Fibroblast of gingiva (primary cell): ENCODE measurements at regions not wholly inside any gene's neighbourhood (a gene's known extent, or its start where the extent isn't known, plus 50 kb on each side); places are given as distances from the start of the nearest gene placed in this dataset.
A peak's percentile ranks its signal among the peaks of the same experiment; 100 is the strongest.
"Not testable (repeated sequence)": the region's sequence is repeated elsewhere in the genome, so short reads cannot be mapped to it uniquely, and the experiment has no call there.

Experiments used
- DNase-seq: peaks from one replicate; pipeline ENCODE4 v3.0.0-alpha.2; 2011; ENCODE audit warnings: low read depth

DNA sequence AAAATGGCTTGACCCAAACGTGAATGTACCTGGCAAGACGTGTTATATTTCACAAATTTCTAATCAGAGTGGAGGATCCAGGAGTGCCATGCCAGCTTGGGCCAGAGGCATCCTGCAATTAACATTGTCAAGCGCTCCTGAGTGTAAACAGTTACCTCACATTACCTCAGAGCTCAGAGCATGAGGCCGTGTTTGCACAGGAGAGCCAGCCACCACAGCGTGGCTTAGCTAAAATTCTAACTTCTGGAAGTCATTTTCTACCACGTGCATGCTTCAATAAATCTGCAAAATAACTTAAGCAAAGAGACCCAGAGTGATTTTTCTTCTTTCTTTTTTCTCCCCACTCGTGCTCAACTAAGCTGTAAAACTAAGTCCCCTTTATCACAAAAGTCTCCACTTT, 769.0 kb downstream of the KCNJ2 start:
- DNase-seq = no peak

DNA sequence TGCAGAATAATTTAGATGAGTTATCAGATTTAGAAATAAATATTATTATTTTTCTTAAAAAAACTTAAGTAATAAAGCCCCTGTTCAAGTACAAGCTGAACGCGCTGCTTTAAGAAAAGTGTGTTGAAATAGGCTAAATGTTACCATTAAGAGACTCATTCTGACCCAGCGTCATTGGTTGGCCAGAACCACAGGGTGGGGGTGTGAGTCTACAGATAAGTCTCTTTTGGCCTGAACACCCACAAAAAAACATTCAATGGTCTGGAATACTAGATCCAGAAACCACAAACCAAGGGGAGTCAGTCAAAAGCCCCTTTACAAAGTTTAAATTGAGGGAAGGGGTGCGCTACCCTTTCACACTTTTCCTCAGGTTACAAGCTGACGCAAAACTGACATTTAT, 776.1 kb downstream of the KCNJ2 start:
- no peak for DNase-seq

DNA sequence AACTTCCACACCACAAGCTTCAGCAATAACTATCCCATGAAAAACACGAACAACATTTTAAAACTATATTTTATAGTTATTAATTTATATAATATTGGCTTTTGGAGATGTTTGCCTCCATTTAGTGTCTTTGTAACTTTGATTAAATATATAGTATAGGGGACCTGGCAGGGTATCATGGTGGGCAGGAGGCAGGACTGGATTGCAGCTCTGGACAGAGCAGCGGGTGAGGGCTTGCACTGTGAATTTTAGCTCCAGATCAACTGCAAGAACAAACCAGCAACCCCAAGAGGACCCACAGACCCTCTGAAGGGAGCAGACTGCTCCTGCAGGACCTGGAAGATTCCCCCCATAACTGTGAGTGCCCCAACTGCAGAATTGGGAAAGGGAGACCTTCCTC, 777.9 kb downstream of the KCNJ2 start:
- no peak for DNase-seq

DNA sequence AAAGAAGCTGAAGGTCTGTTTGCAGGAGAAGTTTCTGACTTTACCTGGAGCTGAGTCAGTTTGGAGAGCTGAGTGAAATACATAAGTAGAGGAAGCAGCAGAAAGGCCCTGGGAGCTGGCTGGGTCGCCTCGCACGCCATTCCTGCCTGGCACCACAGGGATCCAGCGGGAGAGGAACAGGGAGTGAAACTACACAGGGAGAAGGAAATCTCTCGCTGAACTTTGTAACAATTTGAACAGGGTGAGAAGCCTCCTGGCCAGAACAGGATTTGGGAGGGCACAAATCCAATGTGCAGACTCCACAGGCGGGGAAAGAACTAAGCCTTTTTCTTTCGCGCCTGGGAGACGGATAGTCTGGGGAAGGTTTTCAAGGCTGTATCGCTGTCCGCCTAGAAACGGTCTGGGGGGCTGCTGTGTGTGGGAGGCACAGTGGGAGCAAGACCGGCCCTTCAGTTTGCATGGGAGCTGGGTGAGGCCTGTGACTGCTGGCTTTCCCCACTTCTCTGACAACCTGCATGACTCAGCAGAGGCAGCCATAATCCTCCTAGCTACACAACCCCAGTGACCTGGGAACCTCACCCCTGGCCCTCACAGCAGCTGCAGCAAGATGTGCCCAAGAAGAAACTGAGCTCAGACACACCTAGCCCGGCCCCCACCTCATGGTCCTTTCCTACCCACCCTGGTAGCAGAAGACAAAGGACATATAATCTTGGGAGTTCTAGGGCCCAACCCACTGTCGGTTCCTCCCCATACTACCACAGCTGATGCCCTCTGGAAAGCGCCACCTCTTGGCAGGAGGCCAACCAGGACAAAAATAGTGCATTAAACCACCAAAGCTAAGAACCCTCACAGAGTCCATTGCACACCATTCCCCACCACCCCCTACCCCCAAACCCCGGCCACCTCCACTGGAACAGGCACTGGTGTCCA, 778.6 kb downstream of the KCNJ2 start:
- DNase-seq = no peak

DNA sequence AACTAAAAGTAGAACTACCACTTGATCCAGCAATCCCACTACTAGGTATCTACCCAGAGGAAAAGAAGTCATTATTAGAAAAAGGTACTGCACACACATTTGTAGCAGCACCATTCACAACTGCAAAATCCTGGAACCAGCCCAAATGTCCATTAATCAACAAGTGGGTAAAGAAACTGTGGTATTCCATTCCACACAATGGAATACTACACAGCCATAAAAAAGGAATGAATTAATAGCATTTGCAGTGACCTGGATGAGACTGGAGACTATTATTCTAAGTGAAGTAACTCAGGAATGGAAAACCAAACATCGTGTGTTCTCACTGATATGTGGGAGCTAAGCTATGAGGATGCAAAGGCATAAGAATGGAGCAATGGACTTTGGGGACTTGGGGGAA, 783.8 kb downstream of the KCNJ2 start:
- not testable (repeated sequence) for DNase-seq

DNA sequence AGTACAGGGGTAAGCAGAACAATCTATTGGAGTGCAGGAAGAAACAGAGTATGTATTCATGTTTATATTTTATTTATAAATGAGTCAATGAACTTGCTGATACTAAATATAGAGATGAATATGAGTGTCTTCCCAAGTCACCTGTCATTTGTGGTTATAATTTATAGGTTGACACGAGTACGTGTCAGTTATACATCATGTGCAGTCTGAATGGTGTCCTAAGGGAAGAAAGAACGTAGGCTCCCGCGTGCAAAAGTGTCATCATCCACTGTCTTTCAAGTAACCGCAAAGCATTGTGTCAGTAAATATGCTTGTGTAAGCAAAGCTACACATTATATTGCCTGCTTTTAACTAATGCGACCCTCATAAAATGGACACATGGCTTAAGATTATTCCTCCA, 786.1 kb downstream of the KCNJ2 start:
- DNase-seq = no peak

DNA sequence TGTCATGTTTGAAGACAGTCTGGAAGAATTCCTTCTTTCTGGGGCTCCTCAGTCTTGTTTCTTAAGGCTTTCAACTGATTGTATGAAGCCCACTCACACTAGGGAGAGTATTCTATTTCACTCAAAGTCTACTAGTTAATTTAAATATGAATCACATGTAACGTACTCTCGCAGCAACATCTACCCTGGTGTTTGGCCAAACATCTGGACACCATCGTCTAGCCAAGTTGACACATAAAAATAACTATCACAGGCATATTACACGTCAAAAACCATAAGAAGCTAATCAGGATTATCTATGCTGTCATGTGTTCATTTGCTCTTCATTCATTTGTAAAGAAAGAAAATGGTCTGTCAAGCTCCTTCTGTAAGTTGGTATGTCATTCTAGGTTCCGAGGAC, 787.4 kb downstream of the KCNJ2 start:
- peak; percentile 3 for DNase-seq

DNA sequence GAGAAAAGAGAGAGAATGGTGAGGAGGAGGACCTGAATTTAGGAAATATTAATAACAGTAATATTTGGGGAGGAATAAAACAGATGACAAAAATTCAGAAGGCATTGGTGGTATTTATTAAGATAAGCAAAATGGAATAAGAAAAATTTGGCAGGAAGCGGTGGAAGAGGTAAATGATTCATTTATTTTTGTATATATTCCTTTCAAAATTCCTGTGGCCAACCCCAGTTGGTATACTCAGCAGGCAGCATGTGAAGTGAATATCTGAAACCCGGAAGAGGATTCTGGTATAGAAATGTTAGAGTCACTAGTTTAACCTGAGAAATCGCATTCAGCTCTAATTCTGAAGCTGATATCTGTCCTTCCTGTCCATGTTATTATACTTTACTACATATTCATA, 792.0 kb downstream of the KCNJ2 start:
- no peak for DNase-seq

DNA sequence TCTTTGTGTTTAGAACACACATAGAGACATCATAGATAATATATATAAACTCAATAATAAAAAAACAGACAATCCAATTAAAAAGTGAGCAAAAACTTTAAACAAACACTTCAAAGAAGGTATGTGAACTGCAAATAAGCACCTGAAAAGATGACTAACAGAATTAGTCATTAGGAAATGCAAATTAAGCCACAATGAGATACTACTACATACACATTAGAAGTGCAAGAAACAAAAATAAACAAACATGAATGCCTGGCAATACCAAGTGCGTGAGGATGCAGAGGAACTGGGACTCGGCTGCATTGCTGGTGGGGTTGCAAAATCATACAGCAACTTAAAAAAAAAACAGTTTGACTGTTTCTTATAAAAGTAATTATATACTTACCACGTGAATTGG, 799.0 kb downstream of the KCNJ2 start:
- peak; percentile 66 for DNase-seq

DNA sequence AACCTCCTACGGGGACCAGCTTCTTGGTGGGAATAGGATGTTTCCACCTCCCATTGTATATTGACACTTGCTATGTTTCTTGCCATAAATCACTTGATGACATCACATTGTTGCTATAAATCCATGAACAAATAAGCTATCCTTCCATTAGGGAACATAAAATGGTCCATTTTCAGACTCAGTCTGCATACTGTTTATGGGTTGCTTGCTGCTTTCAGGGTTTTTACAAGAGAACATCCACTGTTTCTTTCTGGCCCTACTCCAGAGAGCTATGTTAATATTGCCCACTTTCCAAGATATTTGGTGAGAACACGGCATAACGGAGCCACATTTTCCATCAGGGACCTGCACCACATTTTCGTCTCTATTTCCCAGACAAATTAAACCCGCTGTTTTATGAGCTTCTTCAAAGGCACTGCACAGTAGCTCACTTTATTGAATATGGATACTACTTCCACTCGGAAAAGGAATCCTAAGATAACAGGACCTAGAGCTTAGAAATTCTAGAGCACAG, 800.2 kb downstream of the KCNJ2 start:
- DNase-seq = no peak

DNA sequence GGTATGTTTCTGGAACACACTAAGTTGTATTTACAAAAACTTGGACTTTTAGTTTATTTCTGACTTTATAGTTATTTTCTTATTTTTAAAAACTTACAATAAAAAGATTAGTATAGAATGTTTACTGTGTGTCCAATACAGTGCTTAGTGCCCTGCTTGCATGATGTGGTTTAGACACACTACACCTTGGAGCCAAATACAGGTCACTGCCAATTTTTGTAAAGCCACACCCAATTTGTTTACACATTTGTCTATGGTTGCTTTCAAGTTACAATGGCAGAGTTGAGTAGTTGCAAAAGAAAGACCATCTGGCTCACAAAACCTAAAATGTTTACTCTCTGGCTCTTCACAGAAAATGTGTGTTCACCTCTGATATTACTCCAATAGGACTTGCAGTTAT, 807.1 kb downstream of the KCNJ2 start:
- no peak for DNase-seq

DNA sequence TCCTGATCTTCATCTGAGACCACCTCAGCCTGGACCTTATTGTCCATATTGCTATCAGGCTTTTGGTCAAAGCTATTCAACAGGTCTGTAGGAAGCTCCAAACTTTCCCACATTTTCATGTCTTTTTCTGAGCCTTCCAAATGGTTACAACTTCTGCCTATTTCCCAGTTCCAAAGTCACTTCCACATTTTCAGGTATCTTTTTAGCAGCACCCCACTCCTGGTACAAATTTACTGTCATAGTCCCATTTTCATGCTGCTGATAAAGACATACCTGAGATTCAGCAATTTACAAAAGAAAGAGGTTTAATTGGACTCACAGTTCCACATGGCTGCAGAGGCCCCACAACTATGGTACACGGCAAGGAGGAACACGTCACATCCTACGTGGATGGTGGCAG, 815.5 kb downstream of the KCNJ2 start:
- DNase-seq = no peak

DNA sequence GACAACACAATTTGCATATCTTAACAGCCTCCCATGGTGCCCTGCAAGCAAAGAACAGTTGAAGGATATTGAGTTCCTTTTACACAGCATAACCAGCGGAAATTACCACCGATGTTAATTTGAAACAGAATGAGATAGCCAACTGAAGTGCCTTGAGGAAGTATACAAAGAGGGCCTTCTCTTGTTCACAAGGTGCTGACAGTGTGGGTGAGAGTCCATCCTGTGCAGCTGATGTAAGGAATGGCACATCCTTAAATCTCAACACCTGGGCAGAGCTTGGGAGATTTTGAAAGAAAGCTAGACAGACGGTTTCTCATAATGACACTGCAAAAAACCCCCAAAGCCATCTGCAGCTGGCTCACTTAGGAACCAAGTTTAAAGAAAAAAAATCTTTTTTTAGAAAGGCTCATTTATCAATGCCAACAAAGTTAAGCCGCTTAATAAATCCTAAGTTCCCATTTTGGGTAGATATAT, 818.6 kb downstream of the KCNJ2 start:
- DNase-seq = no peak

DNA sequence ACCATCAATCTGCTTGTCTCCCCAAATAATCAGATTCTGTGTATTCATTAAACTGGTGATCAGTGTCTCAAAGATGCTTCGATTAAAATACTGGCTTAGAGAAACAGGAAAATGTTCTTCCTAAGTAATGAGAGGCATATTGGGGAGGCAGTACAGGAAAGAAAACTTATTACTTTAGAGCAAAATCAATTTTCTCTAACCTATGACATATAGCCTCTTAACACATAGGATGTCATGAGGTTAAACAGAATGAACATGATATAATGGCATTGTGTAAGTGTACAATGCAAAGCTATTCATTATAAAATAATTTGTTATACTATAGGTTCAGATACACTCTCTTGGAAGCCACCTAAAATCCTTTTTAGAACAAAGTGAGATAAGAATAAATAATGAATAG, 819.3 kb downstream of the KCNJ2 start:
- no peak for DNase-seq

DNA sequence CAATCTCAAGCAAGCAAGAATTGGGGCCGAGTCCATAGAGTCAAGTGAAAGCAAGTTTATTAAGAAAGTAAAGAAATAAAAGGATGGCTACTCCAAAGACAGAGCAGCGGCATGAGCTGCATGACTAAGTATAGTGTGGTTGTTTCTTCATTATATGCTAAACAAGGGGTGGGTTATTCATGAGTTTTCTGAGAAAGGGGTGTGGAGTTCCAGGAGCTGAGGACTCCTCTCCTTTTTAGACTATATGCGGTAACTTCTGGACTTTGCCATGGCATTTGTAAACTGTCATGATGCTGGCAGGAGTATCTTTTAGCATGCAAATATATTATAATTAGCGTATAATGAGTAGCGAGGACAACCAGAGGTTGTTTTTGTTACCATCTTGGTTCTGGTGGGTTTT, 819.9 kb downstream of the KCNJ2 start:
- no peak for DNase-seq

DNA sequence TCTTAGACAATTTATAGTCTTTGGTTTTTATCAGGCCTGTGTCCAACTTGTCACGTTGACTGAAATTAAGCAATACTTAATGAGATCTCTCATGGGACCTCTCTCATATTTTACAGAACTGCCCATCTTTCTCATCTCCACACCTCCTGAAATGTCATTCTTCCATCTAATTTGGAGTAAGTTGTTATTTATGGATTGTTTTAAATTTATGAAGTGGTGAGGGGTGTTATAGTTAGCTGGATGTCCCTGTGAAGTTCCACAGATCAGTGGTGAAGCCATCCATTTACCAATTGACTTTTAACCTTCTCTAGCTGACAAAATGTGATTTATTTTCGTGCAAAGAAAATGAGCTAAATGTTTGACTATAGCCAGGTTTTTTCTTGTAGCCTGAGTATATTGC, 824.9 kb downstream of the KCNJ2 start:
- DNase-seq = no peak

DNA sequence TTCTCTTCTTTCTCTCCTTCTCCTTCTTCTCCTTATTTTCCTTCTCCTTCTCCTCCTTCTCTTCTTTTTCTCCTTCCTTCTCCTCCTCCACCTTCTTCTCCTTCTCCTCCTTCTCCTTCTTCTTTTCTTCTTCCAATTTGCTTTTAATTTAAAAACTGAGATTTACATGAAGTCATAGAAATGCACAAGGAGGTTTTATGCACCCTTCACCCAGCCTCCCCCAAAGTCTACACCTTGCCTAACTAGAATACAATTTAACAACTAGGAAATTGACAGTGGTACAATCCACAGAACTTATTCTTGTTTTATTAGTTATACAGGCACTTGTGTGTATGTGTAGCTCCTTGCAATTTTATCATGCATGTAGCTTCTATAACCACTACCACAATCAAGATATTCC, 826.7 kb downstream of the KCNJ2 start:
- no peak for DNase-seq

DNA sequence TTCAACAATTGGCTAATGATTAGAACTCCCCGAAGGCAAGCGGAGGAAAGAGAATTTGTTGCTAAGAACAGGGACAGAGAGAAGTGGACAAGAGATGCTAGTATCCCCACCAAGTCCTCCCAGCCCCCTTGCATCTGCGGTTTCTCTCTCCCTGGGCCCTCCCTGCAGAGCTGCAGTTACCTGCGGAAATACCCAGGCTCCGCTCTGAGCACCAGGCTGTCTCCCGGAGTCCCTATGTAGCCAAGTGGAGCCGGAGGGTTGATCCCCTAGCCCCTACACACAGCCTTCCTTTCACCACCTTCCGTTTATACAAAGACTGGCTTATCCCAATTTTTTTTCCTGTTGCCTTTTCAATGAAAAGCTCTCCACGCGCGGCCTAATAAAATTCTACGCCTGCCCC, 834.4 kb downstream of the KCNJ2 start:
- DNase-seq = no peak

DNA sequence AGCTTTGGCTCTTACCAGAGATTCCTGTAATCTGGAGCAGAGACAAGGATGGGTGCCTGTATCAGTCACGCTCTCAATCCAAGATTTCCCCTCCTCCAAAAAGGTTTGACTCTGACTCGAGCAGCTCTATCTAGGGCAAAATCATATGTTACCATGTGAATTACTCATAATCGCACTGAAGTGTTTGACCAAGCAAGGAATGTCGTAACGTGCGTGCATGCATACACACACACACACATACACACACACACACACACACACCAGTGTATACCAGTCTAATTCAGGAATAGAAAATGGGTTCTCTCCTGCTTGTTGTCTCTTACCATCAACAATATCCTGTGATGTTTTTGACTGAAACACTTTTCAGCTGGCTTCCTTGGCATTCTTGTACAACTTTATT, 835.1 kb downstream of the KCNJ2 start:
- no peak for DNase-seq

DNA sequence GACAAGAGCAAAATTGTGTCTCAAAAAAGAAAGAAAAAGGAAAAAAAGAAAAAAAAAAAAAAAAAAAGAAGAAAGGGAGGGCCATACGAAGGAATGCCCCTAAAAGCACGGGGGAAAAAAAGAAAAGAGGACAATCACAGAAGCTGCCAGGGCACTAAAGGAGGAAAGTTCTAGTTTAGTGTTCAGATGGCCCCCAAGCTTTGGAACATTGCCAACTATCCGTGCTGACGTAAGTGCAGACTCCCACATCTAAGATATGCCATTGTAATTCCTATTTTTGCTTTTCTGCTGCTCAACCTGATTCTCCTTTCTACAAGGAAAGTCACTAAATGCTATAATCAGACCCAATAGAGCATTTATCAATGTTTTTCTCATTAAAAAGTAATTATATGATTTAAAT, 842.1 kb downstream of the KCNJ2 start:
- no peak for DNase-seq

DNA sequence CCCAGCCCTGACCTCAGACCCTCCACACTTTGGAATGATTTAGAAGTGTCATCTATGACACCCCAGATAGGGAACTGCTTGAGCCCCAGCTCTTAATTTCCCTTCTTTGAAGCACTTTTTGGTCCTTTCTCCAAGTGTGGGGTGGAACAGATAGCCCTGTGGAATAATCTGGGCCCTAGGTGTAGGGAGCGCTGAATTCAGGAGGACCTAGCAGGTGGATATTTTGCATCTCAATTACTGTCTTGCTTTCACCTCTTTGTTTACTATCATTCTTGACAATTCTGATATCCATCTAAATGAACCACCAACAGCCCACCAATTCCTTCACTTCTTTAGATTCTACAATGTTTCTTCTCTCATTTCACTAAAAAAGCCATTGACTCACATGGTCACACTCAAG, 850.4 kb downstream of the KCNJ2 start:
- no peak for DNase-seq

DNA sequence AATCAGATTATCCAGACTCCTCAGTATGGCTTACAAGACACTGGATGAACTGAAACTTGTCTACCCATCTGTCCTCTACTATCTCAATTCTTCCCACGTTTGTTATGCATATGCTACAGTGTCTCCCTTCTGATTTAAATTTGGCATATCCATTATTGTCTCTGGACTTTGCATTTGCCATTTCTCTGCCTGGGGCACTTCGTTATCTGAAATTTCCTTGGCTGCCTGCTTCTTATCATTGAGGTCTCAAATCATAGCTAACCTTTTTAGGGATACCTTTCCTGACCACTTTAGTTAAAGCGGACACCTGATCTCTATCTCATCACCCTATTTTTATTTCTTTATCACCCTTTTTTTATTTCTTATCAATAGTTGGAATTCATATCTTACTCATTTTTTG, 853.4 kb downstream of the KCNJ2 start:
- DNase-seq = no peak

DNA sequence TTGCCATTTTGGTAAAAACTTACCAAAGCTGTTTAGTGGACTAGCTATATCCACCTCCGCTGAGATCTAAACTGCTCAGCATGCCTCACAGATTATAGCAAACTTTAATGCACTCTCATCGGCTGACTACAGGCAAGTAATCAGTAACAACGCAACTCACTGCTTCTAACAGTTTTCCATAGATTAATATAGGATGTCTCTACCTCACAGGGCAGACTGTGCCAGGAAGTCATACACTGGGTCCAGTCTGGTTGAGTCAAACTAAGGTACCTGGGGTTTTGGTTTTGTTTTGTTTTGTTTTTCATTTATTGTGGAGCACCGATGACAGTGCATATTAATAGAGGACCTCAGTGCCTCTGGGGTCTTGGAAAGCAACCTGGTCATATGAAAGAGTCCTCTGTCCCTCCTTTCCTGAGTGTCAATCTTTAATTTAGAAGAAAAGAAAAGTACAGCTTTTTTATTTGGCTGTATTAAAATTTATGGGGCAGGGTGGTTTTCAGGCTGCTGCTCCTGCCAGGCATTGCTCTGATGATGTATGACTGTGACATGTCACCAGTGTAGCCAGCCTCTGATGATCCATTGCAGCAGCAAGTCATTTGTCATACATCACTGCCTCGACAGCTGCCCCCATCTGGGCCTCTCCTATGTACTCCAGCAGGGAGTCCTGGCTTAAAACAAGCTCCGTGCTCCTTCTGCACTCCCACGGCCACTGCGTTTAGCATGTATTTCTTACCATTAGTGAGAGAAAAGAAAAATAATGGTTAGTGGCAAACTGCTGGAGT, 854.1 kb downstream of the KCNJ2 start:
- DNase-seq = no peak
